Activated T-cell treated with anti-CD3 and anti-CD28 coated beads, Interleukin-2, amount 50 U/mL, for 72 hours (primary cell): ENCODE measurements at regions not wholly inside any gene's neighbourhood (a gene's known extent, or its start where the extent isn't known, plus 50 kb on each side); places are given as distances from the start of the nearest gene placed in this dataset.
A peak's percentile ranks its signal among the peaks of the same experiment; 100 is the strongest.

Experiments
- ATAC-seq, 2 donors: fragments of 150-1000 bp; cut with Tn5 transposase; replicated peaks in 1 of 2; 2 replicates each; pipeline ENCODE4 v1.10.0; 2021; ENCODE audit warnings: moderate library complexity in 2 of 2, mild to moderate bottlenecking in 1 of 2
- DNase-seq, 2 donors: peaks; one replicate each; pipeline ENCODE4 v3.0.0; 2021 to 2022; ENCODE audit warnings: mixed read lengths in 1 of 2
- H3K27ac Mint-ChIP-seq: one replicate; pipeline ENCODE4 v1.8.0; 2022; ENCODE audit warnings: mild to moderate bottlenecking, moderate library complexity, mixed read lengths
- H3K27me3 Mint-ChIP-seq: one replicate; pipeline ENCODE4 v1.8.0; 2022; ENCODE audit warnings: low read depth, mixed read lengths
- H3K36me3 Mint-ChIP-seq, 2 donors: one replicate each; pipeline ENCODE4 v1.8.0; 2022; ENCODE audit warnings: mixed read lengths in 2 of 2, mild to moderate bottlenecking in 1 of 2; ENCODE audit not compliant: insufficient read depth in 2 of 2
- H3K4me1 Mint-ChIP-seq: one replicate; pipeline ENCODE4 v1.8.0; 2022; ENCODE audit warnings: low read depth, mixed read lengths
- H3K4me3 Mint-ChIP-seq, 2 donors: one replicate each; pipeline ENCODE4 v1.8.0; 2022; ENCODE audit warnings: mild to moderate bottlenecking in 2 of 2, mixed read lengths in 2 of 2, moderate library complexity in 2 of 2
- H3K9me3 Mint-ChIP-seq, 2 donors: one replicate each; pipeline ENCODE4 v1.8.0; 2022; ENCODE audit warnings: mixed read lengths in 2 of 2

DNA sequence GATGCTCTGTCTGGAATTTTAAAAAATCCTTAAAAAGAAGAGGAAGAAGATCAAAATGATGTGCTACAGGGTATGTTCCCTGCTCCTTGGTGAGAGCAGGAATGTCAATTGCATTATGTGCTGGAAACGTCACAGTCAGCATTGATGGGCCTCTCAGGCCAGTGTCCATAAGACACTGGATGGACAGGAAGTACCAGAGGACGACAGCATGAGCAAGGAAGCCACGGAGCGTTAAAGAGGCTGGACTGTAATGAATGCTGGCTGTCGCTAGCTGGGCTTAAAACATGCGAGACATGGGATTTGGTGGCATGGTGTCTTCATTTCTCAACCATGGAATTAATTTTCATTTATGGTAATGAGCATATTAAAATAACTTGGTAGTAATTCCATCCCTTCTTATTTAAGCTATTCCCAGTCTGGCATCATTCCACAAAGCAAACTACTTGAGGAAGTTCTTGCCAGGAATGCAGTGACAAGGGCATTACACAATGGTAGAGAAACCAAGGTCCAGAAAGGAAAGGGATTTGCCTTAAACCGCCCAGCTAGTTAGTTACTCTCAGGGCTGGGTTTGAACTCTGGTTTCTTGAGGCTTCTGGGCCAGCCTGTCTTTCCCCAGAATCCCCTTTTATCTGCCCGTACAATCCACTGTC lies 166.6 kb upstream of the SOX4 start:
- no peak for DNase-seq
- Mint-ChIP-seq H3K4me3 (no peak overlapping the region), H3K27me3 (peaks cover 49% of the 10 kb centered on the region), H3K36me3 (peaks cover 1 to 2% of the 10 kb centered on the region in 2 donors), H3K4me1 (no peaks in the 10 kb centered on the region), H3K9me3 (peaks cover 3 to 5% of the 10 kb centered on the region in 2 donors), H3K27ac (no peak overlapping the region)
- ATAC-seq: no peak

DNA sequence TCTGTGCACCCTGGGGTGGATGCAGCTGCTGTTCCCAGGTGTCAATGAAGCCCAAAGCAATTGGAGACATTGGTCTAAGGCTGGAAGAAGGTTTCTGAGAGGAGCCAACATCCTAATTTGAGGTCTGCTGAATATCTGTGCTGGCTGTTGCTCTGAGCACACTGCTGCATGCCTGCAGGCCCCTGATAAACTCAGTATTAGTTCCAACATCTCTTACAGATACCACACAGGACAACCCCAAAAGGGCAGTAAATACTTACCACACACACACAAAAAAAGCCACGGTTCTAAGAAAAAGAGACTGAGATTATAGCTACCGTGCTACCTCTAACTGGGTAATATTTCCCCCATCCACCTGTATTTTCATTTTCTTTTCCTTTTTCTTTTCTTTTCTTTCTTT lies 164.3 kb upstream of the SOX4 start:
- peaks cover 52% of the 10 kb centered on the region for H3K27me3 Mint-ChIP-seq
- H3K9me3 Mint-ChIP-seq: peaks cover 3 to 5% of the 10 kb centered on the region in 2 donors
- H3K4me1 Mint-ChIP-seq: no peaks in the 10 kb centered on the region
- peaks cover 1 to 4% of the 10 kb centered on the region in 2 donors for H3K36me3 Mint-ChIP-seq
- H3K27ac Mint-ChIP-seq: no peak overlapping the region
- no peak overlapping the region for H3K4me3 Mint-ChIP-seq
- no peak for ATAC-seq
- DNase-seq: no peak

GRCh38 chr6:21431526-21431925 lies 162.0 kb upstream of the SOX4 start:
- ATAC-seq: no peak
- no peak for DNase-seq
- peaks cover 1 to 2% of the 10 kb centered on the region in 2 donors for H3K36me3 Mint-ChIP-seq
- peaks cover 40% of the 10 kb centered on the region for H3K27me3 Mint-ChIP-seq
- peaks cover 0 to 1% of the 10 kb centered on the region in 2 donors for H3K9me3 Mint-ChIP-seq
- H3K27ac Mint-ChIP-seq: no peak overlapping the region
- H3K4me1 Mint-ChIP-seq: no peaks in the 10 kb centered on the region
- no peak overlapping the region for H3K4me3 Mint-ChIP-seq

- Mint-ChIP-seq H3K27ac (no peak overlapping the region), H3K27me3 (peaks cover 26% of the 10 kb centered on the region), H3K4me1 (peaks cover 23% of the 10 kb centered on the region), H3K36me3 (peaks cover 0 to 4% of the 10 kb centered on the region in 2 donors), H3K4me3 (peak overlapping the region in 1 of 2 donors; percentile 22), H3K9me3 (no peaks in the 10 kb centered on the region)
- DNase-seq (no peak), ATAC-seq (no peak)
Observed at GRCh38 chr6:21436625-21437024, 156.9 kb upstream of the SOX4 start.

DNA sequence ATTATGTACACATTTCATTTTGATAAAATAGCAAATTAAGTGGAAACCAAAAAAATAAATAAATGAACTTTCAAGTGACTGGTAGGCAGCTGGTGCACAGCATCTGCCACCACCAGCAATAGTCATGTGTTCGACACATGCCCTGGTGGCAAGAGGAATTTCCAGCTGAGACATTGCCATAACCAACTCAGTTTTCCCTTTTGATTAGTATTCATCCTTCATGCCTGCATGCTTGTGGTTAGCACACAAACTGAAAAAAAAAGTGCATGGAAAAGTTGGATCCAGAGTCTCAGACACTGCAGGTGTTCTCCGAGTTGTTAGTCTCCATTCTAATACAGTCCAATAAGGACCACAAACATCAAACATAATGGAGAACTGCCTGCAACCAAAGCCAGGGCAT lies 156.0 kb upstream of the SOX4 start:
- Mint-ChIP-seq H3K27me3 (peaks cover 16% of the 10 kb centered on the region), H3K4me1 (peaks cover 23% of the 10 kb centered on the region), H3K4me3 (peak overlapping the region; percentile 19 to 94), H3K36me3 (peaks cover 0 to 2% of the 10 kb centered on the region in 2 donors), H3K27ac (no peak overlapping the region), H3K9me3 (no peaks in the 10 kb centered on the region)
- no peak for ATAC-seq
- DNase-seq: no peak

DNA sequence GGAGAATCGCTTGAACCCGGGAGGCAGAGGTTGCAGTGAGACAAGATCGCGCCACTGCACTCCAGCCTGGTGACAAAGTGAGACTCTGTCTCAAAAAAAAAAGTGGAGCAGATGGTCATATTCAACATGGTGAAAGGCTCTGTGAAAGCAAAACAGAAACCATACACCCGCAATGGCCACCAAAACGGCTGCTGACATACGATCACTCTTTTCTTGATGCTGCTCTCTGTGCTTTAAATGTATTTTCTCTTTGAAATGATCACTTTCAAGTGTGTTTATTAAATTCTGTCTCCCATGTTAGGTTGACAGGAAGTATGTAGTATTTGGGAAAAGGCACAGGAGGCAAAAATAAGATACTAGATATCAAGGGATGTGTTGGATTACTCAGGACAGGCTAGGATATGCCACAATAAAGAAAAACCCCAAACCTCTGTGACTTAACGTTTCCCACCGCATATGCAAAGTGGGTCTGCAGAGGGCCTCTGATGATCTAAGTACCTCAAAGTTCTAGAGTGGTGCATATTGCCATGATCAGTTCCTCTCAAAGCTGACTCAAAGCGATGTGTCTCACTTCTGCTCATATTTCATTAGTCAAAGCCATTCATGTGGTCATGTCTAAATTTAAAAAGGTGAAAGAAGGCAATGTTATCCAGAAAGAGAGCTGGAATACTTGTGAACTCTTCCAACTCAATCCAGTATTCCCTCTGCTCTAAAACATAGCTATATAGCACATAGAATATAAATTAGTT lies 155.1 kb upstream of the SOX4 start:
- H3K4me1 Mint-ChIP-seq: peaks cover 23% of the 10 kb centered on the region
- no peaks in the 10 kb centered on the region for H3K9me3 Mint-ChIP-seq
- ATAC-seq (peak; percentile 95 to 96), DNase-seq (peak; percentile 69 to 74)
- H3K4me3 Mint-ChIP-seq: peak overlapping the region; percentile 64 to 94
- H3K27me3 Mint-ChIP-seq: peaks cover 21% of the 10 kb centered on the region
- peak overlapping the region; percentile 97 for H3K27ac Mint-ChIP-seq
- H3K36me3 Mint-ChIP-seq: peaks cover 0 to 2% of the 10 kb centered on the region in 2 donors

DNA sequence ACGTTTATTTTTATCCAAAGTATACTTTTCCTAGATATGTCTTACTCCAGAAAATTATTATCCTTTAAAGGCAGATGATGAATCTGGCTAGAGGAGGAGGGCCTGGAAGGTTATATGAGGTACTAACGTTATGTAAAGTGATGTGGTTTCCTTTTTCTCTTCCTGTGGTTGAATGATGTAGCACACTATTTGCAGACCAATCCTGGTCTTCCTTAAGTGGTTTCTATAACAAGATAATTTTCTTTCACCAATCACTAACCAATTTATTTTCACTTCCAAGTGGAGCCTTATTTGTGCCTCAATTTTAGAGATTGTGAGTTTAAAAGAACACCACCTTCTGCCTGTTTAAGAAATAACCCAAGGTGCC lies 154.6 kb upstream of the SOX4 start:
- H3K27me3 Mint-ChIP-seq: peaks cover 27% of the 10 kb centered on the region
- no peaks in the 10 kb centered on the region for H3K9me3 Mint-ChIP-seq
- no peak overlapping the region for H3K27ac Mint-ChIP-seq
- peak overlapping the region in 1 of 2 donors; percentile 8 for H3K4me3 Mint-ChIP-seq
- ATAC-seq (peak in 1 of 2 donors; percentile 10), DNase-seq (no peak)
- peaks cover 23% of the 10 kb centered on the region for H3K4me1 Mint-ChIP-seq
- H3K36me3 Mint-ChIP-seq: peaks cover 0 to 2% of the 10 kb centered on the region in 2 donors

DNA sequence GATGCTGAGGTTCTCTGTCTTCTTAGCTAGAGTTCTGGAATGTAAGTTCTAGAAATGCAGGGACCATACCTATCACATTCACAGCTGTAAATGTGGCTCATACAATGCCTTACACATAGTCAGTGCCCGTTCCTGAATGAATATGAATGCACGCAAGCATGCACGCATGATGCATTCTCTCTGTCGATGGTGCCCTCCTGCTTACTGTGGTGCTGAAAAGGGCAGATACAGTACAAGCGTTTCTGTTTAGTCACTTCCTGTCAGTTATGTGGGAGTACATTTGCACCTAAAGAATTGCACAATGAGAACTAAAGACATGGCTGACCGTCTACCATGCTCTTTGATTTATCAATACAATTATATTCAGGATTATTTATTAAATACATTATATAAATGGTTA lies 152.2 kb upstream of the SOX4 start:
- no peaks in the 10 kb centered on the region for H3K9me3 Mint-ChIP-seq
- H3K4me1 Mint-ChIP-seq: peaks cover 23% of the 10 kb centered on the region
- peaks cover 42% of the 10 kb centered on the region for H3K27me3 Mint-ChIP-seq
- ATAC-seq: peak in 1 of 2 donors; percentile 29
- no peak overlapping the region for H3K4me3 Mint-ChIP-seq
- no peak overlapping the region for H3K27ac Mint-ChIP-seq
- peak; percentile 6 to 12 for DNase-seq
- peaks cover 0 to 2% of the 10 kb centered on the region in 2 donors for H3K36me3 Mint-ChIP-seq

DNA sequence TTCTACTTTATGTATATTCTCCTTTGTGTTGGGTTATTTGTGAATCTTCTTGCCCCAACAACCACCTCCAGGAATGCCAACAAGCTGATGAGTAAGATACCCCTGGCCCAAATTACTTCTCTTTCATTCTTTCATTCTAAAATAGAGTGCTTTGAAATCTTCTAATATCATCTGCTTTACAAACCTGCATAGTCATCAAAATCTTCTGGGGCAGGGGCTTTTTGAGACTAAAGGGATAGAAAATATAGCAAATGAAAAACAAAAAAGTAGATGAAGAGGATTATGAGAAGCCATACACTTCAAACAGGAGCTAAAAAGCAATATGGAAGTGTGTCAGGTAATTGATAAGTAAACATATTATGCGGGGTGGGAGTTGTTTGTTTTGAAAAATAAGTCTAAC lies 150.7 kb upstream of the SOX4 start:
- Mint-ChIP-seq H3K36me3 (peaks cover 0 to 2% of the 10 kb centered on the region in 2 donors), H3K27me3 (peaks cover 36% of the 10 kb centered on the region), H3K9me3 (no peaks in the 10 kb centered on the region), H3K4me1 (peaks cover 18% of the 10 kb centered on the region), H3K4me3 (no peak overlapping the region), H3K27ac (peak overlapping the region; percentile 22)
- DNase-seq (no peak), ATAC-seq (no peak)

- Mint-ChIP-seq H3K4me1 (no peaks in the 10 kb centered on the region), H3K9me3 (no peaks in the 10 kb centered on the region), H3K27ac (no peak overlapping the region), H3K4me3 (no peak overlapping the region), H3K36me3 (peaks cover 0 to 2% of the 10 kb centered on the region in 2 donors), H3K27me3 (peaks cover 45% of the 10 kb centered on the region)
- DNase-seq (no peak), ATAC-seq (no peak)
Observed at GRCh38 chr6:21444711-21445260, 148.8 kb upstream of the SOX4 start.

DNA sequence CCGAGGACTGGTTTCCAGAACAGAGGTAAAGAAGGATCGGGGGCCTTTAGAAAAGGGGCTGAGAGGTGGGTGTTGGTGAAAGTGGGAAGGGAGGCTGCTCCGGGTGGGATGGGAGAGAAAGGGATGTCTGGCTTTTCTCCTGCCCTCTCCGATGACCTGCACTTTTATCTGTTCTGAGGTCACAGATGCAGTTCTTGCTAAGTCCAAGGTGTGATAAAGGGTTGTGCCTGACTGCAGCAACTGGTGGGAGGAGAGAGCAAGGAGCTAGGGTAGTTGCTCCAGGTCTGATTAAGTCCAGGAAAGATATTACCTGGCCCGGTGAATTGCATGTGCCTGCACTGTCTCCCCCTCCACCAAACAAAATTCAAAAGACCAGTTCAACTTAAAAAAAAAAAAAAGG lies 145.6 kb upstream of the SOX4 start:
- Mint-ChIP-seq H3K27ac (no peak overlapping the region), H3K36me3 (no peaks in the 10 kb centered on the region), H3K4me3 (no peak overlapping the region), H3K27me3 (peaks cover 55% of the 10 kb centered on the region), H3K9me3 (no peaks in the 10 kb centered on the region), H3K4me1 (no peaks in the 10 kb centered on the region)
- DNase-seq (no peak), ATAC-seq (no peak)

DNA sequence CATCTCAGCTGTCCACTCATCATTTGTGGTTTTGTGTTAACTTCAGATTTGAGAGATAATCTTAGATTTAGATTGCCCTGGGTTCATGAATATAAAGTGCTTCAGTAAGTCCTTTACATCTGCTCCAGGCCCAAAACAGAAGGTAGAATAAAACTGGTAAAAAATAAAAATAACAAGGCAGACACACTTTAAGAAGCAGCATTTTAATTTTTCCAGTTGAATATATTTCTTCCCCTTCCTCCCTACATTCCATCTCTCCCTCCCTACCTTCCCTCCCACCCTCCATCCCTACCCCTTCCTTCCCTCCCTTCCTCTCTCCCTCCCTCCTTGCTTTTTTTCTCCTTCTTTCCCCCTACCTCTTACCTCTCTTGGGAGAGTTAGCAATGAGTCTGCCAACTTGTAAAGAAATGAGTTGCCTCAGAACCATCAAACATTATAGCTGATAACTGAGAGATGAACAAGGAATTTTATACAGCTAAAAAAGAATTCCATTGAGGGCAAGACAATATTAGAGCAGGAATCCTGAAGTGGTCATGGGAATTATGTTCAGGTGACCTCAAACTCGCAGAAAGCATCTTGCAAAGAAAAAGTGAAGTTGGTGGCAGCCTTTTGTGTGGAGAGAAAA lies 145.0 kb upstream of the SOX4 start:
- Mint-ChIP-seq H3K27ac (no peak overlapping the region), H3K27me3 (peaks cover 49% of the 10 kb centered on the region), H3K36me3 (no peaks in the 10 kb centered on the region), H3K4me3 (no peak overlapping the region), H3K9me3 (no peaks in the 10 kb centered on the region), H3K4me1 (no peaks in the 10 kb centered on the region)
- ATAC-seq (no peak), DNase-seq (no peak)

- ATAC-seq: no peak
- H3K9me3 Mint-ChIP-seq: no peaks in the 10 kb centered on the region
Observed at GRCh38 chr6:21450149-21450548, 143.4 kb upstream of the SOX4 start.

More at GRCh38 chr6:21450149-21450548, 143.4 kb upstream of the SOX4 start:
- Mint-ChIP-seq H3K36me3 (no peaks in the 10 kb centered on the region), H3K27ac (no peak overlapping the region), H3K27me3 (peaks cover 41% of the 10 kb centered on the region), H3K4me3 (no peak overlapping the region), H3K4me1 (no peaks in the 10 kb centered on the region)
- DNase-seq: no peak
